C4-2B (cell line): ENCODE measurements at regions not wholly inside any gene's neighbourhood (a gene's known extent, or its start where the extent isn't known, plus 50 kb on each side); places are given as distances from the start of the nearest gene placed in this dataset.

Experiments
- CTCF ChIP-seq: fragments of 450-650 bp; conservative IDR thresholded peaks from 2 replicates; pipeline ENCODE4 v1.5.1; 2017; ENCODE audit warnings: mild to moderate bottlenecking
- ZFX ChIP-seq: fragments of 450-650 bp; IDR thresholded peaks from 2 replicates; pipeline ENCODE4 v1.6.1; 2017

- TF ChIP-seq CTCF (no peak), ZFX (no peak)
These were observed 93.6 kb downstream of the RPLP1 start for GRCh38 chr15:69546182-69546581.
